ENCODE measurements at regions not wholly inside any gene's neighbourhood (a gene's known extent, or its start where the extent isn't known, plus 50 kb on each side); places are given as distances from the start of the nearest gene placed in this dataset.

DNA sequence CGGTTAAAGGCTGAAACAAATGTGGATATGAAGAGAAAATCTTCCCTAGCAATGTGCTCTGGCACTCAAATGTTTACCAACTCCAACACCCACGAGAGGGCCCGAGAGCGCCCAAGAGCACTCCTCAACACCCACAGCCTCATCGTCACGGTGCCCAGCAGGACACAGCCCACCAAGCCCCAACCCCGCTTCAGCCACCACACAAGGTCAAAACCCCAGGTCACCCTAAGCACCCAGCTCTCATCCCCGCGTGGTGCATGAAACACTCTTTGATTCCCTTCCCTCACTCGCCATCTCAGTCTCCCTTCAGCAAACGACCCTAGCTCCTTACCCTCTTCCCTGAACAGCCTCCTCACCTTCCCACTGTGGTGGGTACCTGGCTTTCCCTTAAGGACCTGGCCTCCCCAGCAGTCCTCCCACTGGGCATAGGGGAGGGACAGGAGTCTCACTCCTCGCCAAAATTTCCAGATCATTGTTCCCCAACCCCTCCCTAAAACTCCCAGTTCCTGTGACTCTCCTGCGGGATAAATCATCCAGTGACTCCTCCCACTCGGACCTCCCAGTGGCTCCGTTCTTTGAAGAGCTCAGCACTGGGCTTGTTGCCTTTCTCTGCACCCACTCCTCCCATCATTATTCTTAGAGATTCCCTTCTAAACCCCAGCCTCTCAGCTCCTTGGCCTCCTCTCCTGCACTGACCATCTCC is 170.4 kb upstream of the SYT6 start:
- no peak for DNase-seq
- no peak for ATAC-seq (ENCODE audit: insufficient read depth, low FRiP score)
- 84 to 87% methylated on average over 15 of the region's 15 CpGs for WGBS, 2 donors

DNA sequence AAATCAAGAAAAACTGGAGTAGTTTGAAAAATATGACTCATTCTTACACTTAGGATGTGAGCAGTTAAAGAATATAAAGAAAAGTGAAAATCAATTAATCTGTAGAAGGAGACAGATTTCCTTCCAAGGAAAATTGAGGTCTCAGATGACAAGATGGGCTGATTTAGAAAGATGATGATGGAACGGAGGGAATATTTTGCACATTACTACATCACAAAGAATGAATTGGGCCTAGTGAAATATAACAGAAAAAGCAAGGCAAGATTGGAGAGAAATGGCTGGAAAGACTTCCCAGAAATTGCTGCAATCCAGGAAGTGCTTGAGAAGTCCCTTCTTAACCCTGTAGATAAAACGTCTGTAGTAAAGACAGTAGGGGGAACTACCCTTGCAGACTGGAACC is 169.1 kb upstream of the SYT6 start:
- Histone ChIP-seq H3K36me3 (ENCODE audit: control insufficient read depth in 4 of 4, insufficient read depth in 4 of 4, low read length in 4 of 4) (no peaks in the 10 kb centered on the region), H3K27me3 (ENCODE audit: control insufficient read depth in 3 of 3, insufficient read depth in 3 of 3, low read length in 2 of 3) (no peaks in the 10 kb centered on the region), H3K9ac (ENCODE audit: insufficient read depth in 1 of 2, low read length in 2 of 2) (no peak overlapping the region), H3K4me3 (no peak overlapping the region), H3K9me3 (ENCODE audit: control insufficient read depth in 4 of 4, insufficient read depth in 3 of 4, low read length in 3 of 4) (no peaks in the 10 kb centered on the region), H3K27ac (ENCODE audit: low read depth in 1 of 2, low read length in 1 of 2) (no peak overlapping the region), H3K4me1 (ENCODE audit: control insufficient read depth in 5 of 5, insufficient read depth in 5 of 5, low read length in 5 of 5) (peaks cover 0 to 7% (median 0%) of the 10 kb centered on the region in 5 donors)
- DNase-seq = no peak
- whole genome bisulfite sequencing, 2 donors = 61 to 65% methylated on average over 2 of the region's 2 CpGs
- TF ChIP-seq, protein P1, sequence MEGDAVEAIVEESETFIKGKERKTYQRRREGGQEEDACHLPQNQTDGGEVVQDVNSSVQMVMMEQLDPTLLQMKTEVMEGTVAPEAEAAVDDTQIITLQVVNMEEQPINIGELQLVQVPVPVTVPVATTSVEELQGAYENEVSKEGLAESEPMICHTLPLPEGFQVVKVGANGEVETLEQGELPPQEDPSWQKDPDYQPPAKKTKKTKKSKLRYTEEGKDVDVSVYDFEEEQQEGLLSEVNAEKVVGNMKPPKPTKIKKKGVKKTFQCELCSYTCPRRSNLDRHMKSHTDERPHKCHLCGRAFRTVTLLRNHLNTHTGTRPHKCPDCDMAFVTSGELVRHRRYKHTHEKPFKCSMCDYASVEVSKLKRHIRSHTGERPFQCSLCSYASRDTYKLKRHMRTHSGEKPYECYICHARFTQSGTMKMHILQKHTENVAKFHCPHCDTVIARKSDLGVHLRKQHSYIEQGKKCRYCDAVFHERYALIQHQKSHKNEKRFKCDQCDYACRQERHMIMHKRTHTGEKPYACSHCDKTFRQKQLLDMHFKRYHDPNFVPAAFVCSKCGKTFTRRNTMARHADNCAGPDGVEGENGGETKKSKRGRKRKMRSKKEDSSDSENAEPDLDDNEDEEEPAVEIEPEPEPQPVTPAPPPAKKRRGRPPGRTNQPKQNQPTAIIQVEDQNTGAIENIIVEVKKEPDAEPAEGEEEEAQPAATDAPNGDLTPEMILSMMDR (IDR thresholded peaks at IDR 0.05; ENCODE audit: control extremely low read depth, extremely low read depth) = no peak
- no peak for ATAC-seq (ENCODE audit: insufficient read depth, low FRiP score)

More for the DNA sequence above, 170.4 kb upstream of the SYT6 start:
- Histone ChIP-seq H3K27ac (ENCODE audit: low read depth in 1 of 2, low read length in 1 of 2) (no peak overlapping the region), H3K9me3 (ENCODE audit: control insufficient read depth in 4 of 4, insufficient read depth in 3 of 4, low read length in 3 of 4) (no peaks in the 10 kb centered on the region), H3K4me1 (ENCODE audit: control insufficient read depth in 5 of 5, insufficient read depth in 5 of 5, low read length in 5 of 5) (peaks cover 0 to 7% (median 0%) of the 10 kb centered on the region in 5 donors), H3K4me3 (no peak overlapping the region), H3K27me3 (ENCODE audit: control insufficient read depth in 3 of 3, insufficient read depth in 3 of 3, low read length in 2 of 3) (peaks cover 0 to 4% (median 3%) of the 10 kb centered on the region in 3 donors), H3K9ac (ENCODE audit: insufficient read depth in 1 of 2, low read length in 2 of 2) (no peak overlapping the region), H3K36me3 (ENCODE audit: control insufficient read depth in 4 of 4, insufficient read depth in 4 of 4, low read length in 4 of 4) (no peaks in the 10 kb centered on the region)
- TF ChIP-seq, protein P1 (IDR thresholded peaks at IDR 0.05; ENCODE audit: control extremely low read depth, extremely low read depth) = no peak

DNA sequence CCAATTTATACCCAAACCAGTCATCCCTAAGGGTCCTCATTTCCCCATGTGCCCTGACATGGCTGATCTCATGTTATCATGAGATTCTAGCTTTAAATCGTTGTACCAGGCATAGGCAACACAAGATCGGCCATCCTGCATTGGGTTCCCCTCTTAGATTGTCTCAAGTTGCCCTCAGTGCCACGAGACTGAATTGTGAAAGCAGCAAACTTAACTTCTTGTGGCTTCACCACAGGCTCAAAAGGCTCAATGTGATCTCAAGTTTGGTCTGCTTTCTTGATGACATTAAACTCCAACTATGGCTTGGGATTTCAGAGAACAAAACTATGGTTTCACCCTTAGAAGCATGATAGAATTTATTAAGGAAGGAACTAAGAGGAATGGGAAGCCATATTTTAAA is 168.5 kb upstream of the SYT6 start:
- H3K27me3 ChIP-seq (ENCODE audit: control insufficient read depth in 3 of 3, insufficient read depth in 3 of 3, low read length in 2 of 3) = no peaks in the 10 kb centered on the region
- ATAC-seq (ENCODE audit: insufficient read depth, low FRiP score) = no peak
- peaks cover 0 to 7% (median 0%) of the 10 kb centered on the region in 5 donors for H3K4me1 ChIP-seq (ENCODE audit: control insufficient read depth in 5 of 5, insufficient read depth in 5 of 5, low read length in 5 of 5)
- no peak overlapping the region for H3K9ac ChIP-seq (ENCODE audit: insufficient read depth in 1 of 2, low read length in 2 of 2)
- no peak overlapping the region for H3K27ac ChIP-seq (ENCODE audit: low read depth in 1 of 2, low read length in 1 of 2)
- no peaks in the 10 kb centered on the region for H3K9me3 ChIP-seq (ENCODE audit: control insufficient read depth in 4 of 4, insufficient read depth in 3 of 4, low read length in 3 of 4)
- WGBS, 2 donors = 87 to 88% methylated on average over 3 of the region's 3 CpGs
- H3K4me3 ChIP-seq = no peak overlapping the region
- TF ChIP-seq, protein P1 (IDR thresholded peaks at IDR 0.05; ENCODE audit: control extremely low read depth, extremely low read depth) = no peak
- no peak for DNase-seq
- no peaks in the 10 kb centered on the region for H3K36me3 ChIP-seq (ENCODE audit: control insufficient read depth in 4 of 4, insufficient read depth in 4 of 4, low read length in 4 of 4)

DNA sequence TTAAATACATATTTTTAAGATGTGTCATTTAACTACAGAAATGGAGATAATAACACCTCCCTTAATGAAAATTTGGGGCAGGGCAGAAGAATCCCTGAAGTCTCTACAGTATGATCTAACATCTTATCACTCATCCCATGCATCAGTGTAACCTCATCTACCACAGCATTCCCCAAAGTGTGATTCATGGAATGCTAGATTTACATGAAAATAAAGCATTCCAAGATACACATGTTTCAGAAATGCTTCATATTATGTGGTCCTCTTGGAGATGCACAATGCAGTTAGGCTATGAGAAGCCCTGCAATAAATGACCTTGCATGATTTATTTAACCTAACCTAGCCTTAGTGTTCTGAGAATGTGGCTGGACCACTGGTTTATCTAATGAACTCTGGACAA is 166.9 kb upstream of the SYT6 start:
- Histone ChIP-seq H3K4me1 (ENCODE audit: control insufficient read depth in 5 of 5, insufficient read depth in 5 of 5, low read length in 5 of 5) (peaks cover 0 to 7% (median 0%) of the 10 kb centered on the region in 5 donors), H3K9ac (ENCODE audit: insufficient read depth in 1 of 2, low read length in 2 of 2) (no peak overlapping the region), H3K4me3 (no peak overlapping the region), H3K27me3 (ENCODE audit: control insufficient read depth in 3 of 3, insufficient read depth in 3 of 3, low read length in 2 of 3) (no peaks in the 10 kb centered on the region), H3K36me3 (ENCODE audit: control insufficient read depth in 4 of 4, insufficient read depth in 4 of 4, low read length in 4 of 4) (no peaks in the 10 kb centered on the region), H3K9me3 (ENCODE audit: control insufficient read depth in 4 of 4, insufficient read depth in 3 of 4, low read length in 3 of 4) (no peaks in the 10 kb centered on the region), H3K27ac (ENCODE audit: low read depth in 1 of 2, low read length in 1 of 2) (no peak overlapping the region)
- TF ChIP-seq, protein P1 (IDR thresholded peaks at IDR 0.05; ENCODE audit: control extremely low read depth, extremely low read depth) = no peak
- ATAC-seq (ENCODE audit: insufficient read depth, low FRiP score) (no peak), DNase-seq (no peak)
